GM19438 (cell line): ENCODE measurements at regions not wholly inside any gene's neighbourhood (a gene's known extent, or its start where the extent isn't known, plus 50 kb on each side); places are given as distances from the start of the nearest gene placed in this dataset.

Experiments used
- ATAC-seq: cut with Tn5 transposase; IDR thresholded peaks from one replicate; pipeline ENCODE4 v1.9.1; 2021; ENCODE audit warnings: low read depth; ENCODE audit not compliant: unreplicated experiment

DNA sequence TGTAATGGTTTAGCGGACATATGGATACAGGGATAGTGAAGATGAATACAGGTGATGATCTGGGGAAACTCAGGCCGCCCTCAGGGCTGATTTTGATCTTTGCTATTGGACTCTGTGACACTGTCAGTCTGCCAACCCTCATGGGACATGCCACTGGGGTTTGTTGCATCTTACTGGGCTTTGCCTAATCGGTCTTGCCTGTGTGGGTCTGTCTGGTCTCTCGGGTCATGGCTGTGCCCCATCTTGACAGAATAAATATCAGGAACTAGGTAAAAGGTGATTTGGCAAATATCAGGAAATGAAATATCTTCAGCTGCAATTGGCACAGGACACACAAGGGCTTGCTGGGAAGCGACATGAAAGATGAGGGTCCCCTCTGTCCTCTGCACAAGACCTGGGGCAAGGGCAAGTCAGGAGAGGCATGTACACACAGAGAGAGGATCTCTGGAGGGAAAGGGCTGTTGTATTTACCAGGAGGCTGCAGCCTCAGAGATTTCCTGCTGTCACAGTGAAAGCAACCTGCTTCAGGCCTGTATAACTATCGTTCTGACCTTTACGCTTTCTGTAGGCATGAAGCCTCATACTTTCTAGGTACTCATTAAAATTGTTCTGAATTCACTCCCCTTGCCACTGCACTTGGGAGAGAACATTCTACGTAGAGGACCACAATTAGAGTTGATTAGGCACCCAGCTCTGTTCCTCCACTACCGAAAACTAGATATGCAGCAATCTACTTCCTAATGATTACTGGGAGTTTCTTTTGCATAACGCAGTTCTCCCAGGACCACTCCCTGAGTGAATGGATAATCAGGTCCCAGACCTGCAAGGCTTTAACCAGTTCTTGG is 52.0 kb upstream of the GADD45A start:
- no peak for ATAC-seq

DNA sequence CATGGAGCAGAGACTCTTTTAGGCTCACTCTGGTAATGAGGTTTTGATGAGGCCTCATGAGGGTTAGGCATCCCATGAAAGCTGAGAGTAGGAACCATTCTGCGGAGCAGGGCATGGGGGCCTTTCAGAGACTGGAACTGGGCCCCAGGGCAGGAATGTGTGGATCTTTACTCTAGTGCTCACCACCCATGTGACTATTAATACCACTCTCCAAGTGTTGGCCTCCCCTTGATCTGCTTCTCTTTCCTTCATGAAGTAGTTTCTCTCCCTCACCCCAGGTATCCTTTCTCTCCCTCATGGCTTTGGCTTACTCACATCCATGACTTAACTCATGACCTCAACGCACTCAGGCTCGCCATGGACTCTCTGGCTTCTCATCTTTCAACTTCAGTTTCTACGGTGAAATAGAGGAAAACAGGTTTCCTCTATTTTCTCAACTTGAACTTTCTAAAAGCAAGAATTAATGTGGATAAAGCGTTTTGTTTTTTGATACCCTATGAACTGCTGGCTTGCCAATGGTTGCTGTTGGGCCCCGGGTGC is 50.5 kb upstream of the GADD45A start:
- ATAC-seq = no peak

DNA sequence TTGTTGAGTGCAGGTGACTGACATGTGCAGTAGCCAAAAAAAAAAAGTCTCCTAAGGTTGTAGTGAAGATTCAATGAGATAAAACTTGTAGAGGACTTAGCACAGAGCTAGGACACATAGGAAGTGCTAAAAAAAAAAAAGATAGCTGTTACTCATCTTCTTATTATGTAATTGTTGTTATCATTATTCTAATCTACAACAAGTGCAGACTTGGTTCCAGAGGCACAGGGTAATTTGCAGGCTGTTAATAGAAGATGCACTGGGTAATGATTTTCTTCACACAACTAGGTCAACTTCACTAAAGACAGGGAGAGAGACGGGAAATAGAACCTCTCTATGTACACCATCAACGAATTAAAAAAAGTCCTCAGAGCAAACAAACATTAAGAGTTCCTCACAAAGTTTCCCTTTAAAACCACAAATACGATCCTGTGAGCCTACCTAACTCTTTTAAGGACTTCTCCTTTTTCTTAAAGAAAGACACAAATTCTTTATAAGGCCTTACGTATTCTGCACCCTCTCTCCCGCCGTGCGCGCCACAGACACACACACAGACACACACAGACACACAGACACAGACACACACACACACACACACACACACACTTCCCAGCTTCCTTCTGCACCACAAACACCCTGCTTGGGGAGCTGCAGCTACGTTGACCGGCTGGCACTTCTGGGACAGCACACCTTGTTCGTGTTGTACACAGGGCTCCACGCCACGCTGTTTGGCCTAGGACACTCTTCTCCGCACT is 49.8 kb upstream of the GADD45A start:
- no peak for ATAC-seq
